ENCODE measurements at regions not wholly inside any gene's neighbourhood (a gene's known extent, or its start where the extent isn't known, plus 50 kb on each side); places are given as distances from the start of the nearest gene placed in this dataset.

GRCh38 chr12:63090716-63091115, 60.3 kb downstream of the AVPR1A start:
- no peak overlapping the region for H3K9ac ChIP-seq (ENCODE audit: low read depth, low read length, poor library complexity)
- H3K9me3 ChIP-seq (replicated peaks in 1 of 2; ENCODE audit: control insufficient read depth in 2 of 2, insufficient read depth in 1 of 2, low read depth in 1 of 2, low read length in 2 of 2) = no peaks in the 10 kb centered on the region
- H3K4me3 ChIP-seq (ENCODE audit: low read length in 2 of 2) = no peak overlapping the region
- no peak overlapping the region for H2AK5ac ChIP-seq (ENCODE audit: low read depth, low read length)
- H3K27me3 ChIP-seq (ENCODE audit: control insufficient read depth in 3 of 3, insufficient read depth in 3 of 3, low read depth in 1 of 3, low read length in 3 of 3) = no peaks in the 10 kb centered on the region
- no peak overlapping the region for H2BK15ac ChIP-seq (ENCODE audit: low read length)
- no peak overlapping the region for H3K23ac ChIP-seq (ENCODE audit: low read depth, low read length, poor library complexity)
- H3K14ac ChIP-seq (ENCODE audit: low read length) = peak overlapping the region; percentile 25
- H2BK120ac ChIP-seq (ENCODE audit: low read depth, low read length) = no peak overlapping the region
- no peak overlapping the region for H3K18ac ChIP-seq (ENCODE audit: low read length)
- no peak overlapping the region for H3K4ac ChIP-seq (ENCODE audit: low read length)
- WGBS, 2 donors (ENCODE audit: extremely low coverage in 2 of 2, insufficient read length in 2 of 2, insufficient replicate concordance in 1 of 2) = no CpG with 5 or more reads among the region's 6 CpGs
- H4K91ac ChIP-seq (ENCODE audit: low read depth, low read length, poor library complexity) = no peak overlapping the region
- no peak for DNase-seq (ENCODE audit: low spot score)
- no peak overlapping the region for H4K8ac ChIP-seq (ENCODE audit: low read depth, low read length)
- H3K79me1 ChIP-seq (ENCODE audit: low read depth, low read length) = no peaks in the 10 kb centered on the region
- H3K36me3 ChIP-seq (replicated peaks in 1 of 2; ENCODE audit: control insufficient read depth in 2 of 2, insufficient read depth in 2 of 2, low read length in 2 of 2) = no peaks in the 10 kb centered on the region
- H2BK5ac ChIP-seq (ENCODE audit: low read length) = no peak overlapping the region
- H2BK12ac ChIP-seq (ENCODE audit: low read length) = no peak overlapping the region
- no peak overlapping the region for H3K27ac ChIP-seq (replicated peaks; ENCODE audit: low read length)
- no peak overlapping the region for H3K4me2 ChIP-seq (ENCODE audit: insufficient read depth, low read length, poor library complexity, severe bottlenecking)
- no peak overlapping the region for H2AFZ ChIP-seq (ENCODE audit: low read length)
- peaks cover 0 to 4% of the 10 kb centered on the region in 2 donors for H3K4me1 ChIP-seq (ENCODE audit: control insufficient read depth in 2 of 2, insufficient read depth in 1 of 2, low read depth in 1 of 2, low read length in 2 of 2)

- Histone ChIP-seq H3K79me1 (ENCODE audit: low read depth, low read length) (no peaks in the 10 kb centered on the region), H3K23ac (ENCODE audit: low read depth, low read length, poor library complexity) (no peak overlapping the region), H3K27ac (replicated peaks; ENCODE audit: low read length) (no peak overlapping the region), H3K4me2 (ENCODE audit: insufficient read depth, low read length, poor library complexity, severe bottlenecking) (no peak overlapping the region), H3K14ac (ENCODE audit: low read length) (no peak overlapping the region), H3K4ac (ENCODE audit: low read length) (no peak overlapping the region), H3K9me3 (replicated peaks in 1 of 2; ENCODE audit: control insufficient read depth in 2 of 2, insufficient read depth in 1 of 2, low read depth in 1 of 2, low read length in 2 of 2) (no peaks in the 10 kb centered on the region), H3K4me3 (ENCODE audit: low read length in 2 of 2) (peak overlapping the region in 1 of 2 donors; percentile 2), H2BK5ac (ENCODE audit: low read length) (no peak overlapping the region), H3K4me1 (ENCODE audit: control insufficient read depth in 2 of 2, insufficient read depth in 1 of 2, low read depth in 1 of 2, low read length in 2 of 2) (no peaks in the 10 kb centered on the region), H4K8ac (ENCODE audit: low read depth, low read length) (no peak overlapping the region), H4K91ac (ENCODE audit: low read depth, low read length, poor library complexity) (no peak overlapping the region), H3K27me3 (ENCODE audit: control insufficient read depth in 3 of 3, insufficient read depth in 3 of 3, low read depth in 1 of 3, low read length in 3 of 3) (no peaks in the 10 kb centered on the region), H2BK15ac (ENCODE audit: low read length) (no peak overlapping the region), H3K18ac (ENCODE audit: low read length) (no peak overlapping the region), H3K36me3 (replicated peaks in 1 of 2; ENCODE audit: control insufficient read depth in 2 of 2, insufficient read depth in 2 of 2, low read length in 2 of 2) (no peaks in the 10 kb centered on the region), H2BK12ac (ENCODE audit: low read length) (no peak overlapping the region), H2AK5ac (ENCODE audit: low read depth, low read length) (no peak overlapping the region), H3K9ac (ENCODE audit: low read depth, low read length, poor library complexity) (no peak overlapping the region), H2AFZ (ENCODE audit: low read length) (no peak overlapping the region), H2BK120ac (ENCODE audit: low read depth, low read length) (no peak overlapping the region)
- no peak for DNase-seq (ENCODE audit: low spot score)
- WGBS, 2 donors (ENCODE audit: extremely low coverage in 2 of 2, insufficient read length in 2 of 2, insufficient replicate concordance in 1 of 2) = no CpG with 5 or more reads among the region's 7 CpGs
Measured at GRCh38 chr12:63086149-63086915, 64.7 kb downstream of the AVPR1A start.

GRCh38 chr12:63085120-63085519, 65.9 kb downstream of the AVPR1A start:
- WGBS, 2 donors (ENCODE audit: extremely low coverage in 2 of 2, insufficient read length in 2 of 2, insufficient replicate concordance in 1 of 2) = no CpG with 5 or more reads among the region's 4 CpGs
- Histone ChIP-seq H2AK5ac (ENCODE audit: low read depth, low read length) (no peak overlapping the region), H3K4ac (ENCODE audit: low read length) (no peak overlapping the region), H3K4me1 (ENCODE audit: control insufficient read depth in 2 of 2, insufficient read depth in 1 of 2, low read depth in 1 of 2, low read length in 2 of 2) (peaks cover 2 to 3% of the 10 kb centered on the region in 2 donors), H4K8ac (ENCODE audit: low read depth, low read length) (no peak overlapping the region), H3K4me2 (ENCODE audit: insufficient read depth, low read length, poor library complexity, severe bottlenecking) (no peak overlapping the region), H3K9me3 (replicated peaks in 1 of 2; ENCODE audit: control insufficient read depth in 2 of 2, insufficient read depth in 1 of 2, low read depth in 1 of 2, low read length in 2 of 2) (no peaks in the 10 kb centered on the region), H3K36me3 (replicated peaks in 1 of 2; ENCODE audit: control insufficient read depth in 2 of 2, insufficient read depth in 2 of 2, low read length in 2 of 2) (no peaks in the 10 kb centered on the region), H2BK15ac (ENCODE audit: low read length) (no peak overlapping the region), H3K4me3 (ENCODE audit: low read length in 2 of 2) (no peak overlapping the region), H3K23ac (ENCODE audit: low read depth, low read length, poor library complexity) (no peak overlapping the region), H2AFZ (ENCODE audit: low read length) (peak overlapping the region; percentile 11), H3K79me1 (ENCODE audit: low read depth, low read length) (no peaks in the 10 kb centered on the region), H3K9ac (ENCODE audit: low read depth, low read length, poor library complexity) (no peak overlapping the region), H2BK5ac (ENCODE audit: low read length) (no peak overlapping the region), H3K27me3 (ENCODE audit: control insufficient read depth in 3 of 3, insufficient read depth in 3 of 3, low read depth in 1 of 3, low read length in 3 of 3) (no peaks in the 10 kb centered on the region), H3K18ac (ENCODE audit: low read length) (no peak overlapping the region), H3K27ac (replicated peaks; ENCODE audit: low read length) (no peak overlapping the region), H2BK120ac (ENCODE audit: low read depth, low read length) (no peak overlapping the region), H4K91ac (ENCODE audit: low read depth, low read length, poor library complexity) (no peak overlapping the region), H3K14ac (ENCODE audit: low read length) (no peak overlapping the region), H2BK12ac (ENCODE audit: low read length) (no peak overlapping the region)
- DNase-seq (ENCODE audit: low spot score) = no peak

- Histone ChIP-seq H3K14ac (ENCODE audit: low read length) (no peak overlapping the region), H2BK120ac (ENCODE audit: low read depth, low read length) (no peak overlapping the region), H3K18ac (ENCODE audit: low read length) (no peak overlapping the region), H3K4me2 (ENCODE audit: insufficient read depth, low read length, poor library complexity, severe bottlenecking) (no peak overlapping the region), H3K9ac (ENCODE audit: low read depth, low read length, poor library complexity) (no peak overlapping the region), H4K8ac (ENCODE audit: low read depth, low read length) (no peak overlapping the region), H3K36me3 (replicated peaks in 1 of 2; ENCODE audit: control insufficient read depth in 2 of 2, insufficient read depth in 2 of 2, low read length in 2 of 2) (no peaks in the 10 kb centered on the region), H3K9me3 (replicated peaks in 1 of 2; ENCODE audit: control insufficient read depth in 2 of 2, insufficient read depth in 1 of 2, low read depth in 1 of 2, low read length in 2 of 2) (no peaks in the 10 kb centered on the region), H3K27ac (replicated peaks; ENCODE audit: low read length) (no peak overlapping the region), H2BK5ac (ENCODE audit: low read length) (no peak overlapping the region), H2AFZ (ENCODE audit: low read length) (no peak overlapping the region), H2BK12ac (ENCODE audit: low read length) (no peak overlapping the region), H2AK5ac (ENCODE audit: low read depth, low read length) (no peak overlapping the region), H2BK15ac (ENCODE audit: low read length) (no peak overlapping the region), H3K23ac (ENCODE audit: low read depth, low read length, poor library complexity) (no peak overlapping the region), H3K27me3 (ENCODE audit: control insufficient read depth in 3 of 3, insufficient read depth in 3 of 3, low read depth in 1 of 3, low read length in 3 of 3) (no peaks in the 10 kb centered on the region), H3K4me1 (ENCODE audit: control insufficient read depth in 2 of 2, insufficient read depth in 1 of 2, low read depth in 1 of 2, low read length in 2 of 2) (peaks cover 8% of the 10 kb centered on the region in 2 donors), H3K4me3 (ENCODE audit: low read length in 2 of 2) (no peak overlapping the region), H3K4ac (ENCODE audit: low read length) (no peak overlapping the region), H3K79me1 (ENCODE audit: low read depth, low read length) (no peaks in the 10 kb centered on the region), H4K91ac (ENCODE audit: low read depth, low read length, poor library complexity) (no peak overlapping the region)
- no CpG with 5 or more reads among the region's 1 CpG for WGBS, 2 donors (ENCODE audit: extremely low coverage in 2 of 2, insufficient read length in 2 of 2, insufficient replicate concordance in 1 of 2)
- no peak for DNase-seq (ENCODE audit: low spot score)
Measured at GRCh38 chr12:63084501-63084900, 66.5 kb downstream of the AVPR1A start.
